ENCODE measurements at regions not wholly inside any gene's neighbourhood (a gene's known extent, or its start where the extent isn't known, plus 50 kb on each side); places are given as distances from the start of the nearest gene placed in this dataset.
"Not testable (repeated sequence)": the region's sequence is repeated elsewhere in the genome, so short reads cannot be mapped to it uniquely, and the experiment has no call there.

- no peak for DNase-seq
These were observed 580.3 kb downstream of the BNC2 start for GRCh38 chr9:16290169-16290568.

- no peak for DNase-seq
These were observed 578.5 kb downstream of the BNC2 start for GRCh38 chr9:16291921-16292320.

GRCh38 chr9:16293610-16294009 lies 576.9 kb downstream of the BNC2 start:
- DNase-seq = no peak

- DNase-seq = no peak
These were observed 576.2 kb downstream of the BNC2 start for GRCh38 chr9:16294133-16294770.

- DNase-seq = not testable (repeated sequence)
These were observed 575.5 kb downstream of the BNC2 start for GRCh38 chr9:16294940-16295339.

GRCh38 chr9:16299368-16299767 lies 571.1 kb downstream of the BNC2 start:
- DNase-seq = not testable (repeated sequence)

GRCh38 chr9:16303506-16303905 lies 567.0 kb downstream of the BNC2 start:
- DNase-seq = no peak

GRCh38 chr9:16304301-16304700 lies 566.2 kb downstream of the BNC2 start:
- DNase-seq = no peak

- no peak for DNase-seq
These were observed 563.9 kb downstream of the BNC2 start for GRCh38 chr9:16306586-16306985.

- DNase-seq = no peak
These were observed 562.8 kb downstream of the BNC2 start for GRCh38 chr9:16307626-16308195.

- DNase-seq = no peak
These were observed 561.8 kb downstream of the BNC2 start for GRCh38 chr9:16308645-16309044.

GRCh38 chr9:16309082-16309468 lies 561.4 kb downstream of the BNC2 start:
- no peak for DNase-seq

GRCh38 chr9:16309469-16310271 lies 560.8 kb downstream of the BNC2 start:
- DNase-seq = no peak

GRCh38 chr9:16310278-16311110 lies 560.0 kb downstream of the BNC2 start:
- no peak for DNase-seq

GRCh38 chr9:16312116-16312515 lies 558.4 kb downstream of the BNC2 start:
- DNase-seq = no peak

- DNase-seq = no peak
These were observed 557.4 kb downstream of the BNC2 start for GRCh38 chr9:16312962-16313546.

- DNase-seq = no peak
These were observed 556.0 kb downstream of the BNC2 start for GRCh38 chr9:16314476-16314875.

- DNase-seq = no peak
These were observed 554.8 kb downstream of the BNC2 start for GRCh38 chr9:16315720-16316119.

- DNase-seq = no peak
These were observed 554.0 kb downstream of the BNC2 start for GRCh38 chr9:16316456-16316855.

GRCh38 chr9:16316911-16317817 lies 553.3 kb downstream of the BNC2 start:
- DNase-seq = no peak

- no peak for DNase-seq
These were observed 551.9 kb downstream of the BNC2 start for GRCh38 chr9:16318516-16319060.

- DNase-seq = no peak
These were observed 550.8 kb downstream of the BNC2 start for GRCh38 chr9:16319646-16320045.
